IMR-90 (cell line): ENCODE measurements at regions not wholly inside any gene's neighbourhood (a gene's known extent, or its start where the extent isn't known, plus 50 kb on each side); places are given as distances from the start of the nearest gene placed in this dataset.

Experiments
- ATAC-seq: fragments of 200-7000 bp; cut with Tn5 transposase; 2 replicates; pipeline ENCODE4 v1.9.1; 2020; ENCODE audit warnings: low read depth, mild to moderate bottlenecking, moderate library complexity
- BruUV-seq: library from RNA; stranded (reverse); fragments of 400-500 nt; replicated peaks from 2 replicates; lab custom pipeline; 2021; lab: Mats Ljungman, UMichigan
- CTCF ChIA-PET: fragments of 300-600 bp; formaldehyde crosslinking; extraction: SDS; loops from one replicate; lab custom pipeline; 2021; ENCODE audit warnings: antibody characterized with exemption; lab: Yijun Ruan, JAX
- POLR2A ChIA-PET: fragments of 300-600 bp; sonication (Branson Sonifier 250); formaldehyde crosslinking; loops from one replicate; lab custom pipeline; 2022; ENCODE audit warnings: antibody characterized with exemption; ENCODE audit not compliant: unreplicated experiment; lab: Charles Lee
- DNase-seq: peaks from one replicate; pipeline ENCODE4 v3.0.0; 2013
- H2AFZ ChIP-seq: replicated peaks from 2 replicates; pipeline ENCODE3; 2013; ENCODE audit warnings: low read length, mild to moderate bottlenecking; ENCODE audit not compliant: poor library complexity
- H2AK5ac ChIP-seq: 2 replicates; pipeline ENCODE4 v1.6.1; 2013; ENCODE audit warnings: low read depth, low read length, inconsistent platforms
- H2AK9ac ChIP-seq: replicated peaks from 2 replicates; pipeline ENCODE3; 2013; ENCODE audit warnings: mild to moderate bottlenecking, low read depth, low read length, moderate library complexity; ENCODE audit not compliant: poor library complexity
- H2BK120ac ChIP-seq: 2 replicates; pipeline ENCODE4 v1.6.1; 2013; ENCODE audit warnings: low read depth, low read length, inconsistent platforms
- H2BK15ac ChIP-seq: 3 replicates; pipeline ENCODE4 v1.6.1; 2013; ENCODE audit warnings: low read depth, low read length, inconsistent platforms
- H2BK20ac ChIP-seq: 2 replicates; pipeline ENCODE4 v1.6.1; 2013; ENCODE audit warnings: low read depth, mild to moderate bottlenecking, inconsistent platforms, low read length, moderate library complexity
- H2BK5ac ChIP-seq: 2 replicates; pipeline ENCODE4 v1.6.1; 2013; ENCODE audit warnings: mild to moderate bottlenecking, low read depth, low read length, inconsistent platforms; ENCODE audit not compliant: poor library complexity, severe bottlenecking
- H3K14ac ChIP-seq: replicated peaks from 2 replicates; pipeline ENCODE4 v1.6.1; 2013; ENCODE audit warnings: low read depth, low read length, inconsistent platforms
- H3K18ac ChIP-seq: 2 replicates; pipeline ENCODE4 v1.6.1; 2013; ENCODE audit warnings: low read depth, low read length, control low read depth
- H3K23ac ChIP-seq: 2 replicates; pipeline ENCODE4 v1.6.1; 2013; ENCODE audit warnings: low read depth, low read length, inconsistent platforms
- H3K27ac ChIP-seq: 2 replicates; pipeline ENCODE4 v1.5.1; 2013; ENCODE audit warnings: mild to moderate bottlenecking, control low read depth, low read length; ENCODE audit not compliant: insufficient read depth
- H3K27me3 ChIP-seq: 2 replicates; pipeline ENCODE4 v1.6.1; 2013; ENCODE audit warnings: low read length; ENCODE audit not compliant: control insufficient read depth, insufficient read depth
- H3K36me3 ChIP-seq: 2 replicates; pipeline ENCODE4 v1.6.1; 2013; ENCODE audit warnings: low read length, mixed read lengths; ENCODE audit not compliant: control insufficient read depth, insufficient read depth
- H3K4ac ChIP-seq: 2 replicates; pipeline ENCODE4 v1.6.1; 2013; ENCODE audit warnings: low read depth, low read length, inconsistent platforms
- H3K4me1 ChIP-seq: 2 replicates; pipeline ENCODE4 v1.6.1; 2013; ENCODE audit warnings: low read length, mixed read lengths; ENCODE audit not compliant: control insufficient read depth, insufficient read depth
- H3K4me2 ChIP-seq: 2 replicates; pipeline ENCODE4 v1.6.1; 2013; ENCODE audit warnings: low read depth, mild to moderate bottlenecking, control low read depth, low read length, moderate library complexity
- H3K4me3 ChIP-seq: 2 replicates; pipeline ENCODE4 v1.5.1; 2013; ENCODE audit warnings: low read depth, mild to moderate bottlenecking, control low read depth, low read length, moderate library complexity; ENCODE audit not compliant: insufficient read depth
- H3K56ac ChIP-seq: 2 replicates; pipeline ENCODE4 v1.6.1; 2013; ENCODE audit warnings: low read length, inconsistent platforms; ENCODE audit not compliant: insufficient read depth; ENCODE audit errors: extremely low read depth
- H3K79me1 ChIP-seq, 2 experiments: 2 replicates each; pipeline ENCODE4 v1.6.1; 2013; ENCODE audit warnings: low read length in 2 of 2, inconsistent platforms in 1 of 2, low read depth in 1 of 2
- H3K9ac ChIP-seq: 2 replicates; pipeline ENCODE4 v1.6.1; 2013; ENCODE audit warnings: low read depth, low read length, control low read depth
- H3K9me1 ChIP-seq: 2 replicates; pipeline ENCODE4 v1.6.1; 2013; ENCODE audit warnings: low read length, inconsistent platforms; ENCODE audit not compliant: insufficient read depth
- H3K9me3 ChIP-seq: 2 replicates; pipeline ENCODE4 v1.6.1; 2013; ENCODE audit warnings: low read length; ENCODE audit not compliant: control insufficient read depth, insufficient read depth
- H4K20me1 ChIP-seq: 2 replicates; pipeline ENCODE4 v1.6.1; 2013; ENCODE audit warnings: low read length, inconsistent platforms; ENCODE audit not compliant: insufficient read depth
- H4K5ac ChIP-seq: 2 replicates; pipeline ENCODE4 v1.6.1; 2013; ENCODE audit warnings: mild to moderate bottlenecking, low read depth, low read length, control low read depth
- H4K8ac ChIP-seq, 2 experiments: 2 replicates each; pipeline ENCODE4 v1.6.1; 2013; ENCODE audit warnings: low read depth in 2 of 2, low read length in 2 of 2, control low read depth in 1 of 2, inconsistent platforms in 1 of 2
- H4K91ac ChIP-seq: 2 replicates; pipeline ENCODE4 v1.6.1; 2013; ENCODE audit warnings: low read depth, low read length, inconsistent platforms; ENCODE audit not compliant: insufficient read depth
- BHLHE40 ChIP-seq: fragments of 150-350 bp; IDR thresholded peaks from 2 replicates; pipeline ENCODE4 v1.6.1; 2016; ENCODE audit warnings: mild to moderate bottlenecking, low read depth, low read length
- CHD1 ChIP-seq: IDR thresholded peaks from 2 replicates; pipeline ENCODE4 v1.6.1; 2012; ENCODE audit warnings: low read depth, low read length, improper control_type of control experiment
- ELK1 ChIP-seq: fragments of 150-350 bp; IDR thresholded peaks from 2 replicates; pipeline ENCODE4 v1.6.1; 2016; ENCODE audit warnings: low read depth, mild to moderate bottlenecking, low read length, moderate library complexity, borderline replicate concordance
- FOS ChIP-seq: fragments of 150-350 bp; IDR thresholded peaks from 2 replicates; pipeline ENCODE4 v1.6.1; 2016; ENCODE audit warnings: low read depth, low read length
- MAFK ChIP-seq: IDR thresholded peaks from 2 replicates; pipeline ENCODE4 v1.6.1; 2012; ENCODE audit warnings: low read depth, low read length, improper control_type of control experiment
- NFE2L2 ChIP-seq: fragments of 150-350 bp; IDR thresholded peaks from 2 replicates; pipeline ENCODE4 v1.6.1; 2016; ENCODE audit warnings: low read depth, mild to moderate bottlenecking, low read length
- POLR2A ChIP-seq: IDR thresholded peaks from 2 replicates; pipeline ENCODE4 v1.6.1; 2012; ENCODE audit warnings: mild to moderate bottlenecking, low read depth, low read length
- RAD21 ChIP-seq: IDR thresholded peaks from 2 replicates; pipeline ENCODE4 v1.6.1; 2012; ENCODE audit warnings: low read length, improper control_type of control experiment
- RFX5 ChIP-seq: IDR thresholded peaks from 2 replicates; pipeline ENCODE4 v1.8.0; 2012; ENCODE audit warnings: low read depth, mild to moderate bottlenecking, low read length, moderate library complexity
- USF2 ChIP-seq: fragments of 150-350 bp; IDR thresholded peaks from 2 replicates; pipeline ENCODE4 v1.6.1; 2017; ENCODE audit warnings: mild to moderate bottlenecking, antibody characterized with exemption, low read length, low read depth
- dilution Hi-C: fragments of 300-500 bp; cut with HindIII; formaldehyde crosslinking; loops from one replicate; pipeline ENCODE4 v1.14.3; 2018; ENCODE audit warnings: low sequenced_read_pairs; ENCODE audit not compliant: unreplicated experiment
- in situ Hi-C: fragments of 300-500 bp; cut with MboI; formaldehyde crosslinking; loops from 3 replicates; pipeline ENCODE4 v1.14.3; 2019; ENCODE audit warnings: low sequenced_read_pairs, inconsistent platforms, mixed read lengths
- intact Hi-C: fragments of 100-400 bp; cut with micrococcal nuclease; formaldehyde crosslinking; loops from 2 replicates; pipeline ENCODE4 v1.10.0; 2022
- TF ChIP-seq, protein P1 (sequence below): conservative IDR thresholded peaks from 2 replicates; pipeline ENCODE4 v1.5.1; 2012; ENCODE audit warnings: mild to moderate bottlenecking, low read depth, low read length, improper control_type of control experiment

DNA sequence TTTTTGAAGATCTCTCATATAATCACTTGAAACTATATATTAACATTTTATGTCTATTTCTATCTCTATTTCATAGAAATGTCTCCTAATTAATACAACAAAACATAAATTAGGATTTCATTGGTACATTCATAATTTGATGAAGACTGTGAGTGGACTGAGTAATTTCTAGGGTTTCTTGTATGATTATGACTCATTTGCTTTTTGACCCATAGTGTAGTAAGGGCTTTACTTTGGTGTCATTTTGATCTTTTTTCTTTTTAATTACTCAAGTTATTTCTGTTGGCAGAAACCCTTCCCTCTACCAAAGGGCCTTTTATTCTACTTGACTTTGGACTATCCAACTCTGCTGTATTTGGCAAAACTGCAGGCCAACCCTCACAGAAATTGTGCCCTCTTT lies 207.9 kb upstream of the MAGEB16 start:
- Histone ChIP-seq H2BK5ac (no peak overlapping the region), H2AK5ac (no peak overlapping the region), H2BK120ac (no peak overlapping the region), H3K23ac (no peak overlapping the region), H4K5ac (no peak overlapping the region), H3K4ac (no peak overlapping the region), H2BK15ac (no peak overlapping the region), H2AFZ (no peak overlapping the region), H3K36me3 (no peaks in the 10 kb centered on the region), H4K91ac (no peak overlapping the region), H4K20me1 (no peaks in the 10 kb centered on the region), H3K9me1 (no peaks in the 10 kb centered on the region), H3K79me1 (no peaks in the 10 kb centered on the region), H3K4me2 (no peak overlapping the region), H3K9ac (no peak overlapping the region), H3K18ac (no peak overlapping the region), H2AK9ac (no peak overlapping the region), H3K27ac (no peak overlapping the region), H4K8ac (no peak overlapping the region), H3K4me1 (no peaks in the 10 kb centered on the region), H3K4me3 (no peak overlapping the region), H2BK20ac (no peak overlapping the region), H3K56ac (no peak overlapping the region), H3K9me3 (0 out of 2 replicates have a peak, but pooled peaks cover 2% of the 10 kb centered on the region), H3K14ac (no peak overlapping the region), H3K27me3 (no peaks in the 10 kb centered on the region)
- dilution Hi-C loops (no loop called here), in situ Hi-C loops (no loop called here), intact Hi-C loops (no loop called here)
- CTCF ChIA-PET: no interaction called here
- no TSS peak for BruUV-seq
- ATAC-seq (no peak), DNase-seq (no peak)
- no peak for TF ChIP-seq POLR2A
- no peak for TF ChIP-seq FOS
- TF ChIP-seq CHD1: no peak
- TF ChIP-seq, protein P1, sequence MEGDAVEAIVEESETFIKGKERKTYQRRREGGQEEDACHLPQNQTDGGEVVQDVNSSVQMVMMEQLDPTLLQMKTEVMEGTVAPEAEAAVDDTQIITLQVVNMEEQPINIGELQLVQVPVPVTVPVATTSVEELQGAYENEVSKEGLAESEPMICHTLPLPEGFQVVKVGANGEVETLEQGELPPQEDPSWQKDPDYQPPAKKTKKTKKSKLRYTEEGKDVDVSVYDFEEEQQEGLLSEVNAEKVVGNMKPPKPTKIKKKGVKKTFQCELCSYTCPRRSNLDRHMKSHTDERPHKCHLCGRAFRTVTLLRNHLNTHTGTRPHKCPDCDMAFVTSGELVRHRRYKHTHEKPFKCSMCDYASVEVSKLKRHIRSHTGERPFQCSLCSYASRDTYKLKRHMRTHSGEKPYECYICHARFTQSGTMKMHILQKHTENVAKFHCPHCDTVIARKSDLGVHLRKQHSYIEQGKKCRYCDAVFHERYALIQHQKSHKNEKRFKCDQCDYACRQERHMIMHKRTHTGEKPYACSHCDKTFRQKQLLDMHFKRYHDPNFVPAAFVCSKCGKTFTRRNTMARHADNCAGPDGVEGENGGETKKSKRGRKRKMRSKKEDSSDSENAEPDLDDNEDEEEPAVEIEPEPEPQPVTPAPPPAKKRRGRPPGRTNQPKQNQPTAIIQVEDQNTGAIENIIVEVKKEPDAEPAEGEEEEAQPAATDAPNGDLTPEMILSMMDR: no peak
- TF ChIP-seq NFE2L2: no peak
- no peak for TF ChIP-seq RFX5
- TF ChIP-seq ELK1: no peak
- no peak for TF ChIP-seq BHLHE40
- no peak for TF ChIP-seq MAFK
- no peak for TF ChIP-seq USF2
- TF ChIP-seq RAD21: no peak
- POLR2A ChIA-PET: no interaction called here
